GM23338 (cell line): ENCODE measurements at regions not wholly inside any gene's neighbourhood (a gene's known extent, or its start where the extent isn't known, plus 50 kb on each side); places are given as distances from the start of the nearest gene placed in this dataset.

Experiments used
- EZH2 ChIP-seq: fragments of 200-600 bp; sonication (generic); IDR thresholded peaks from one replicate; pipeline ENCODE4 v1.8.0; 2017; ENCODE audit warnings: antibody characterized with exemption, mild to moderate bottlenecking, low read depth; ENCODE audit not compliant: unreplicated experiment
- EZH2phosphoT487 ChIP-seq: fragments of 200-600 bp; sonication (generic); IDR thresholded peaks from one replicate; pipeline ENCODE4 v1.8.1; 2018; ENCODE audit warnings: antibody characterized with exemption; ENCODE audit not compliant: unreplicated experiment
- POLR2AphosphoS5 ChIP-seq: IDR thresholded peaks from 2 replicates; pipeline ENCODE4 v1.6.1; 2016; ENCODE audit warnings: antibody characterized with exemption, low read depth
- TF ChIP-seq, protein P1 (sequence below), 2 experiments: fragments of 200-600 bp in 1 of 2; sonication (generic) in 1 of 2; conservative IDR thresholded peaks; 2 replicates each; pipeline versions ENCODE4 v1.5.1 to v1.6.1; 2016 to 2017; ENCODE audit warnings: antibody characterized with exemption in 2 of 2, low read depth in 2 of 2, mild to moderate bottlenecking in 2 of 2, moderate library complexity in 1 of 2
- TF ChIP-seq, protein P2 (sequence below): IDR thresholded peaks from one replicate; pipeline ENCODE4 v1.6.1; 2018; ENCODE audit warnings: antibody characterized with exemption; ENCODE audit not compliant: unreplicated experiment

DNA sequence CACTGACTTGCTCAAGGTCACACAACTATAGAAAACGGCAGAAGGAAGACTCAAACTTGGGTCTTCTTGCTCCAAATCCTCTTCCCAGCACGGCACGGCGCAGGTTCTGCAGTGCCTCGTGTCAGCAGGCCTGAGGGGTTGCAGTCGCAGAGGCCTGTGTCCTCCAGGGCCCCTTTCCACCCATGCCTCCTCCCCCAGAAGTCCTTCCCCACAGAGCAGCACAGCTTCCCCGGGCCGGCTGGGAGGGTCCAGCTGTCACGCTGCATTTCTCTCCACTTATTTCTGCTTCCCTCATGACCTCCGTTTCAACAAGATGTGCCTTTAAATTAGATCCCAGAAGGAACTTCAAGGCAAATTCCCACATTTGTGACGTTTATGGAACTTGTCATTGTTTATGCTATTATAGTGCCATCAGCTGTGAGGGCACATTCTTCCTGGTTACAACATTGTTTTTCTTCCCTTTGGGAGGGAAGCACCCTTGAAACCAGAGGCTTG, 148.4 kb downstream of the C5orf15 start:
- TF ChIP-seq, protein P1, sequence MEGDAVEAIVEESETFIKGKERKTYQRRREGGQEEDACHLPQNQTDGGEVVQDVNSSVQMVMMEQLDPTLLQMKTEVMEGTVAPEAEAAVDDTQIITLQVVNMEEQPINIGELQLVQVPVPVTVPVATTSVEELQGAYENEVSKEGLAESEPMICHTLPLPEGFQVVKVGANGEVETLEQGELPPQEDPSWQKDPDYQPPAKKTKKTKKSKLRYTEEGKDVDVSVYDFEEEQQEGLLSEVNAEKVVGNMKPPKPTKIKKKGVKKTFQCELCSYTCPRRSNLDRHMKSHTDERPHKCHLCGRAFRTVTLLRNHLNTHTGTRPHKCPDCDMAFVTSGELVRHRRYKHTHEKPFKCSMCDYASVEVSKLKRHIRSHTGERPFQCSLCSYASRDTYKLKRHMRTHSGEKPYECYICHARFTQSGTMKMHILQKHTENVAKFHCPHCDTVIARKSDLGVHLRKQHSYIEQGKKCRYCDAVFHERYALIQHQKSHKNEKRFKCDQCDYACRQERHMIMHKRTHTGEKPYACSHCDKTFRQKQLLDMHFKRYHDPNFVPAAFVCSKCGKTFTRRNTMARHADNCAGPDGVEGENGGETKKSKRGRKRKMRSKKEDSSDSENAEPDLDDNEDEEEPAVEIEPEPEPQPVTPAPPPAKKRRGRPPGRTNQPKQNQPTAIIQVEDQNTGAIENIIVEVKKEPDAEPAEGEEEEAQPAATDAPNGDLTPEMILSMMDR (conservative IDR thresholded peaks at IDR 0.05; ENCODE audit: low read depth in 2 of 2) = no peak
- TF ChIP-seq EZH2 = no peak
- TF ChIP-seq, protein P2, sequence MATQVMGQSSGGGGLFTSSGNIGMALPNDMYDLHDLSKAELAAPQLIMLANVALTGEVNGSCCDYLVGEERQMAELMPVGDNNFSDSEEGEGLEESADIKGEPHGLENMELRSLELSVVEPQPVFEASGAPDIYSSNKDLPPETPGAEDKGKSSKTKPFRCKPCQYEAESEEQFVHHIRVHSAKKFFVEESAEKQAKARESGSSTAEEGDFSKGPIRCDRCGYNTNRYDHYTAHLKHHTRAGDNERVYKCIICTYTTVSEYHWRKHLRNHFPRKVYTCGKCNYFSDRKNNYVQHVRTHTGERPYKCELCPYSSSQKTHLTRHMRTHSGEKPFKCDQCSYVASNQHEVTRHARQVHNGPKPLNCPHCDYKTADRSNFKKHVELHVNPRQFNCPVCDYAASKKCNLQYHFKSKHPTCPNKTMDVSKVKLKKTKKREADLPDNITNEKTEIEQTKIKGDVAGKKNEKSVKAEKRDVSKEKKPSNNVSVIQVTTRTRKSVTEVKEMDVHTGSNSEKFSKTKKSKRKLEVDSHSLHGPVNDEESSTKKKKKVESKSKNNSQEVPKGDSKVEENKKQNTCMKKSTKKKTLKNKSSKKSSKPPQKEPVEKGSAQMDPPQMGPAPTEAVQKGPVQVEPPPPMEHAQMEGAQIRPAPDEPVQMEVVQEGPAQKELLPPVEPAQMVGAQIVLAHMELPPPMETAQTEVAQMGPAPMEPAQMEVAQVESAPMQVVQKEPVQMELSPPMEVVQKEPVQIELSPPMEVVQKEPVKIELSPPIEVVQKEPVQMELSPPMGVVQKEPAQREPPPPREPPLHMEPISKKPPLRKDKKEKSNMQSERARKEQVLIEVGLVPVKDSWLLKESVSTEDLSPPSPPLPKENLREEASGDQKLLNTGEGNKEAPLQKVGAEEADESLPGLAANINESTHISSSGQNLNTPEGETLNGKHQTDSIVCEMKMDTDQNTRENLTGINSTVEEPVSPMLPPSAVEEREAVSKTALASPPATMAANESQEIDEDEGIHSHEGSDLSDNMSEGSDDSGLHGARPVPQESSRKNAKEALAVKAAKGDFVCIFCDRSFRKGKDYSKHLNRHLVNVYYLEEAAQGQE = no peak
- no peak for TF ChIP-seq POLR2AphosphoS5
- TF ChIP-seq EZH2phosphoT487 = no peak
